ENCODE measurements at regions not wholly inside any gene's neighbourhood (a gene's known extent, or its start where the extent isn't known, plus 50 kb on each side); places are given as distances from the start of the nearest gene placed in this dataset.

- WGBS, 2 experiments (ENCODE audit: extremely low coverage in 1 of 2, insufficient coverage in 1 of 2, insufficient read length in 1 of 2, insufficient replicate concordance in 2 of 2, low coverage in 1 of 2, low lambda C conversion rate in 2 of 2, missing lambda C conversion rate in 1 of 2), result 93 to 100% methylated on average over 1 to 6 of the region's 6 CpGs
- Histone ChIP-seq H3K4ac (replicated peaks; ENCODE audit: insufficient read length, low read depth, low read length) (no peak overlapping the region), H2BK15ac (ENCODE audit: low read length) (no peak overlapping the region), H3K4me3 (ENCODE audit: extremely low read depth in 1 of 4, insufficient read depth in 2 of 4, low read depth in 3 of 4, low read length in 4 of 4) (no peak overlapping the region), H3K4me2 (ENCODE audit: insufficient read depth in 1 of 2, low read depth in 2 of 2, low read length in 2 of 2) (no peak overlapping the region), H3K4me1 (replicated peaks in 1 of 4; ENCODE audit: control insufficient read depth in 3 of 4, insufficient read depth in 4 of 4, low read length in 3 of 4) (no peaks in the 10 kb centered on the region), H3K79me2 (ENCODE audit: control insufficient read depth in 1 of 2, insufficient read depth in 2 of 2, low read length in 2 of 2) (no peaks in the 10 kb centered on the region), H3K9me3 (ENCODE audit: insufficient read depth in 2 of 2, low read depth in 1 of 2, low read length in 1 of 2) (no peaks in the 10 kb centered on the region), H2AK5ac (ENCODE audit: low read depth, low read length) (no peak overlapping the region), H3K23me2 (ENCODE audit: low read depth, low read length) (no peaks in the 10 kb centered on the region), H3K27me3 (replicated peaks in 1 of 4; ENCODE audit: control insufficient read depth in 3 of 4, extremely low read depth in 1 of 4, insufficient read depth in 3 of 4, low read length in 3 of 4) (no peaks in the 10 kb centered on the region), H4K20me1 (replicated peaks in 1 of 2; ENCODE audit: control insufficient read depth in 1 of 2, insufficient read depth in 2 of 2, low read length in 2 of 2) (no peaks in the 10 kb centered on the region), H3K23ac (ENCODE audit: insufficient read length) (no peak overlapping the region), H3K9ac (replicated peaks in 1 of 4; ENCODE audit: extremely low read depth in 1 of 4, low read depth in 3 of 4, low read length in 3 of 4) (no peak overlapping the region), H3K27ac (ENCODE audit: low read depth, low read length) (no peak overlapping the region), H4K5ac (ENCODE audit: insufficient read length, low read depth, low read length) (no peak overlapping the region), H3K14ac (ENCODE audit: insufficient read length) (no peak overlapping the region), H2AFZ (ENCODE audit: low read length) (no peak overlapping the region), H4K8ac (ENCODE audit: extremely low read depth, insufficient read depth, low read length) (no peak overlapping the region), H2BK20ac (ENCODE audit: low read length) (no peak overlapping the region), H3K18ac (ENCODE audit: extremely low read depth, low read length) (no peak overlapping the region), H3K36me3 (ENCODE audit: control insufficient read depth in 2 of 4, insufficient read depth in 4 of 4, low read length in 3 of 4) (no peaks in the 10 kb centered on the region), H3K56ac (replicated peaks; ENCODE audit: insufficient read length, low read depth, low read length) (no peak overlapping the region), H2BK5ac (ENCODE audit: low read depth, low read length) (no peak overlapping the region), H2BK120ac (replicated peaks; ENCODE audit: low read depth, low read length) (no peak overlapping the region), H4K91ac (replicated peaks; ENCODE audit: insufficient read length, low read length) (no peak overlapping the region), H3K79me1 (ENCODE audit: low read depth, low read length) (no peaks in the 10 kb centered on the region), H2BK12ac (ENCODE audit: low read depth, low read length) (no peak overlapping the region)
- no peak for DNase-seq (ENCODE audit: low read depth in 1 of 2, low spot score in 2 of 2)
- no peak for FAIRE-seq
- ChIA-PET POLR2A (ENCODE audit: partially characterized antibody) (no interaction called here), CTCF (ENCODE audit: partially characterized antibody) (interaction anchor here (0.8 to 1.4 kb wide), 2 partner anchors 9 to 10 kb away, joined by 3 to 8 read pairs; no protein-coding TSS in a partner anchor)
- TF ChIP-seq HDAC2 (IDR thresholded peaks at IDR 0.05; ENCODE audit: borderline replicate concordance in 1 of 2, low read depth in 2 of 2, low read length in 2 of 2), result no peak
- TF ChIP-seq SP4 (IDR thresholded peaks at IDR 0.05; ENCODE audit: low read length), result no peak
These were observed 1528.7 kb upstream of the CDH9 start for GRCh38 chr5:28567048-28567447.

Data from H1 (cell line).